ENCODE measurements at regions not wholly inside any gene's neighbourhood (a gene's known extent, or its start where the extent isn't known, plus 50 kb on each side); places are given as distances from the start of the nearest gene placed in this dataset.
A peak's percentile ranks its signal among the peaks of the same experiment; 100 is the strongest.

GRCh38 chr14:86596024-86596423, 1066.1 kb downstream of the FLRT2 start:
- H4K20me1 ChIP-seq (ENCODE audit: insufficient read depth, low read length) = no peaks in the 10 kb centered on the region
- no peaks in the 10 kb centered on the region for H3F3A ChIP-seq (ENCODE audit: insufficient read depth, low read length)
- H3K4me2 ChIP-seq (ENCODE audit: low read depth, low read length) = no peak overlapping the region; the same call in 1 of the 2 replicates
- H3K9ac ChIP-seq (ENCODE audit: low read length) = no peak overlapping the region
- no peak overlapping the region for H3K4me3 ChIP-seq (ENCODE audit: low read length)
- no peaks in the 10 kb centered on the region for H3K9me3 ChIP-seq (replicated peaks; ENCODE audit: insufficient read depth, low read length)
- H3K79me2 ChIP-seq (ENCODE audit: low read length) = no peaks in the 10 kb centered on the region
- peak overlapping the region; percentile 31; the same call in 1 of the 2 replicates for H3K27ac ChIP-seq (ENCODE audit: low read length)
- no peaks in the 10 kb centered on the region for H3K27me3 ChIP-seq (replicated peaks; ENCODE audit: insufficient read depth, low read length)
- peak; percentile 83 for DNase-seq
- no peaks in the 10 kb centered on the region for H3K36me3 ChIP-seq (replicated peaks; ENCODE audit: insufficient read depth, low read length)
- H3K4me1 ChIP-seq (ENCODE audit: low read length) = no peaks in the 10 kb centered on the region
- H3K9me2 ChIP-seq (replicated peaks; ENCODE audit: insufficient read depth, low read length) = no peaks in the 10 kb centered on the region
- no peak overlapping the region for H2AFZ ChIP-seq (ENCODE audit: low read length)
- TF ChIP-seq EZH2phosphoT487 (IDR thresholded peaks at IDR 0.05; ENCODE audit: low read length) (no peak), CTCF (IDR thresholded peaks at IDR 0.05; ENCODE audit: low read length) (no peak), EZH2 (optimal IDR thresholded peaks at IDR 0.05; ENCODE audit: low read depth, low read length) (no peak)

- no peak overlapping the region for H3K27ac ChIP-seq (ENCODE audit: low read length)
Measured at GRCh38 chr14:86575141-86575540, 1045.2 kb downstream of the FLRT2 start.

GRCh38 chr14:86574778-86575129, 1044.8 kb downstream of the FLRT2 start:
- TF ChIP-seq EZH2 (optimal IDR thresholded peaks at IDR 0.05; ENCODE audit: low read depth, low read length) (no peak), EZH2phosphoT487 (IDR thresholded peaks at IDR 0.05; ENCODE audit: low read length) (no peak), CTCF (IDR thresholded peaks at IDR 0.05; ENCODE audit: low read length) (no peak)
- H3K79me2 ChIP-seq (ENCODE audit: low read length) = no peaks in the 10 kb centered on the region
- no peaks in the 10 kb centered on the region for H3K27me3 ChIP-seq (replicated peaks; ENCODE audit: insufficient read depth, low read length)
- no peak overlapping the region for H2AFZ ChIP-seq (ENCODE audit: low read length)
- H3K9me2 ChIP-seq (replicated peaks; ENCODE audit: insufficient read depth, low read length) = no peaks in the 10 kb centered on the region
- no peak overlapping the region for H3K4me2 ChIP-seq (ENCODE audit: low read depth, low read length)
- no peaks in the 10 kb centered on the region for H3K4me1 ChIP-seq (ENCODE audit: low read length)
- no peak overlapping the region for H3K4me3 ChIP-seq (ENCODE audit: low read length)
- H3F3A ChIP-seq (ENCODE audit: insufficient read depth, low read length) = no peaks in the 10 kb centered on the region
- no peak for DNase-seq
- no peaks in the 10 kb centered on the region for H3K9me3 ChIP-seq (replicated peaks; ENCODE audit: insufficient read depth, low read length)
- no peaks in the 10 kb centered on the region for H4K20me1 ChIP-seq (ENCODE audit: insufficient read depth, low read length)
- H3K9ac ChIP-seq (ENCODE audit: low read length) = no peak overlapping the region
- H3K36me3 ChIP-seq (replicated peaks; ENCODE audit: insufficient read depth, low read length) = no peaks in the 10 kb centered on the region
- H3K27ac ChIP-seq (ENCODE audit: low read length) = no peak overlapping the region

More at GRCh38 chr14:86575141-86575540, 1045.2 kb downstream of the FLRT2 start:
- Histone ChIP-seq H3K4me1 (ENCODE audit: low read length) (no peaks in the 10 kb centered on the region), H3K4me2 (ENCODE audit: low read depth, low read length) (no peak overlapping the region), H3F3A (ENCODE audit: insufficient read depth, low read length) (no peaks in the 10 kb centered on the region), H4K20me1 (ENCODE audit: insufficient read depth, low read length) (no peaks in the 10 kb centered on the region), H3K79me2 (ENCODE audit: low read length) (no peaks in the 10 kb centered on the region), H3K27me3 (replicated peaks; ENCODE audit: insufficient read depth, low read length) (no peaks in the 10 kb centered on the region), H3K36me3 (replicated peaks; ENCODE audit: insufficient read depth, low read length) (no peaks in the 10 kb centered on the region), H3K4me3 (ENCODE audit: low read length) (no peak overlapping the region), H3K9me2 (replicated peaks; ENCODE audit: insufficient read depth, low read length) (no peaks in the 10 kb centered on the region), H2AFZ (ENCODE audit: low read length) (no peak overlapping the region), H3K9ac (ENCODE audit: low read length) (no peak overlapping the region), H3K9me3 (replicated peaks; ENCODE audit: insufficient read depth, low read length) (no peaks in the 10 kb centered on the region)
- TF ChIP-seq EZH2 (optimal IDR thresholded peaks at IDR 0.05; ENCODE audit: low read depth, low read length) (no peak), CTCF (IDR thresholded peaks at IDR 0.05; ENCODE audit: low read length) (no peak), EZH2phosphoT487 (IDR thresholded peaks at IDR 0.05; ENCODE audit: low read length) (no peak)
- no peak for DNase-seq
